WERI-Rb-1 (cell line): ENCODE measurements at regions not wholly inside any gene's neighbourhood (a gene's known extent, or its start where the extent isn't known, plus 50 kb on each side); places are given as distances from the start of the nearest gene placed in this dataset.

ENCODE experiments used
- DNase-seq: peaks from one replicate; pipeline ENCODE4 v3.0.0-alpha.2; 2020
- H3K27ac ChIP-seq: fragments of 250-450 bp; sonication (Bioruptor Pico); 2 replicates; pipeline ENCODE4 v1.5.1; 2020; ENCODE audit warnings: mild to moderate bottlenecking, moderate library complexity
- H3K27me3 ChIP-seq: fragments of 250-450 bp; sonication (Bioruptor Pico); 2 replicates; pipeline ENCODE4 v1.5.1; 2021; ENCODE audit warnings: mild to moderate bottlenecking, low read depth, moderate library complexity; ENCODE audit not compliant: insufficient read depth, severe bottlenecking
- H3K36me3 ChIP-seq: fragments of 250-450 bp; sonication (Bioruptor Pico); 2 replicates; pipeline ENCODE4 v1.5.1; 2020; ENCODE audit warnings: mild to moderate bottlenecking, moderate library complexity
- H3K4me3 ChIP-seq: 2 replicates; pipeline ENCODE4 v1.5.1; 2011; ENCODE audit warnings: low read depth, mild to moderate bottlenecking, control low read depth, low read length
- H3K9me3 ChIP-seq: fragments of 250-450 bp; sonication (Bioruptor Pico); 2 replicates; pipeline ENCODE4 v1.5.1; 2021; ENCODE audit warnings: mild to moderate bottlenecking, moderate library complexity; ENCODE audit not compliant: severe bottlenecking
- CTCF ChIP-seq: IDR thresholded peaks from 2 replicates; pipeline ENCODE4 v1.5.1; 2011; ENCODE audit warnings: low read depth, mild to moderate bottlenecking, control low read depth, inconsistent platforms, low read length

- H3K36me3 ChIP-seq: no peaks in the 10 kb centered on the region
- H3K27me3 ChIP-seq: no peaks in the 10 kb centered on the region
- H3K9me3 ChIP-seq: no peaks in the 10 kb centered on the region
- TF ChIP-seq CTCF: no peak
- H3K4me3 ChIP-seq: no peak overlapping the region
- no peak for DNase-seq
- no peak overlapping the region for H3K27ac ChIP-seq
Measured at GRCh38 chr5:93279296-93279963, 301.6 kb downstream of the NR2F1-AS1 start.

- no peak for TF ChIP-seq CTCF
- no peak overlapping the region for H3K27ac ChIP-seq
- no peaks in the 10 kb centered on the region for H3K9me3 ChIP-seq
- no peak for DNase-seq
- H3K27me3 ChIP-seq: no peaks in the 10 kb centered on the region
- no peaks in the 10 kb centered on the region for H3K36me3 ChIP-seq
- H3K4me3 ChIP-seq: no peak overlapping the region
Measured at GRCh38 chr5:93278896-93279295, 302.1 kb downstream of the NR2F1-AS1 start.

- Histone ChIP-seq H3K36me3 (no peaks in the 10 kb centered on the region), H3K27ac (no peak overlapping the region), H3K27me3 (no peaks in the 10 kb centered on the region), H3K9me3 (no peaks in the 10 kb centered on the region), H3K4me3 (no peak overlapping the region)
- no peak for DNase-seq
- TF ChIP-seq CTCF: no peak
Measured at GRCh38 chr5:93277051-93277450, 304.0 kb downstream of the NR2F1-AS1 start.

- no peak overlapping the region for H3K27ac ChIP-seq
- H3K9me3 ChIP-seq: no peaks in the 10 kb centered on the region
- no peak for TF ChIP-seq CTCF
- no peaks in the 10 kb centered on the region for H3K27me3 ChIP-seq
- H3K36me3 ChIP-seq: no peaks in the 10 kb centered on the region
- DNase-seq: no peak
- no peak overlapping the region for H3K4me3 ChIP-seq
Measured at GRCh38 chr5:93275376-93275775, 305.6 kb downstream of the NR2F1-AS1 start.

GRCh38 chr5:93274291-93274690 lies 306.7 kb downstream of the NR2F1-AS1 start:
- no peak for TF ChIP-seq CTCF
- no peak for DNase-seq
- Histone ChIP-seq H3K4me3 (no peak overlapping the region), H3K36me3 (no peaks in the 10 kb centered on the region), H3K9me3 (no peaks in the 10 kb centered on the region), H3K27me3 (no peaks in the 10 kb centered on the region), H3K27ac (no peak overlapping the region)

- Histone ChIP-seq H3K9me3 (no peaks in the 10 kb centered on the region), H3K36me3 (no peaks in the 10 kb centered on the region), H3K27ac (no peak overlapping the region), H3K4me3 (no peak overlapping the region), H3K27me3 (no peaks in the 10 kb centered on the region)
- no peak for DNase-seq
- TF ChIP-seq CTCF: no peak
Measured at GRCh38 chr5:93273176-93273575, 307.8 kb downstream of the NR2F1-AS1 start.
